ENCODE measurements at regions not wholly inside any gene's neighbourhood (a gene's known extent, or its start where the extent isn't known, plus 50 kb on each side); places are given as distances from the start of the nearest gene placed in this dataset.

- TF ChIP-seq POLR2AphosphoS5 (IDR thresholded peaks at IDR 0.05; ENCODE audit: low read depth) (no peak), CTCF (IDR thresholded peaks at IDR 0.05; ENCODE audit: insufficient read depth, low read length) (no peak), GABPA (IDR thresholded peaks at IDR 0.05; ENCODE audit: low read depth) (no peak)
Measured at GRCh38 chr7:124689931-124690330, 75.7 kb downstream of the GPR37 start.

Measured in HL-60 (cell line).